ENCODE measurements at regions not wholly inside any gene's neighbourhood (a gene's known extent, or its start where the extent isn't known, plus 50 kb on each side); places are given as distances from the start of the nearest gene placed in this dataset.

DNA sequence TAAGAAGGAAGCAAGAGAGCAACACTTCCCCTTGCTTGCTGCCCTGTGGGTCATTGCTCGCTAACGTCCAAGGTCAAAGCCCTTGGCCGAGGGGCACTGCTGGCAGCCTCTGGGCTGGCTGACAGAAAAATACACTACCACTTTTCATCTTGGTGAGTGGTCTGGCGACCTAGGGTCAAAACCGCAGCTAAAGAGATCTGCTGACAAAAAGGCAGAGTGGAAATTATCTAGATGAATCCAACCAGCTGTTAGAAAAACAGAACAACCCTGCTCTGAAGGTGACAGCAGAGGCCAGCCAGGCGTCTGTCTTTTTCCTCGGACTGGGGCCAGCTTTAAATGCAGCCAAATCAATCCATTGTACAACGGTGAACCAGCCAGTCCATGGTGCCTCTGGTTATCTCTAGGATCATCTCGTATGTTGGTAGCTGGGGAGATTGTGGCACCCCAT is 92.6 kb downstream of the CD8B2 start:
- H2AFZ ChIP-seq (ENCODE audit: low read depth, low read length, severe bottlenecking), result no peak overlapping the region
- H3K4me3 ChIP-seq (ENCODE audit: insufficient read depth, low read length, poor library complexity, severe bottlenecking), result no peak overlapping the region
- no peaks in the 10 kb centered on the region for H3K27me3 ChIP-seq (ENCODE audit: low read length)
- no peak overlapping the region for H3K4me2 ChIP-seq (ENCODE audit: low read depth, low read length, poor library complexity, severe bottlenecking)
- H3K79me2 ChIP-seq (ENCODE audit: insufficient read depth, low read length), result no peaks in the 10 kb centered on the region
- H3K9ac ChIP-seq (ENCODE audit: low read length), result no peak overlapping the region
- TF ChIP-seq EZH2phosphoT487 (conservative IDR thresholded peaks at IDR 0.05; ENCODE audit: low read length), result no peak
- TF ChIP-seq, protein P1, sequence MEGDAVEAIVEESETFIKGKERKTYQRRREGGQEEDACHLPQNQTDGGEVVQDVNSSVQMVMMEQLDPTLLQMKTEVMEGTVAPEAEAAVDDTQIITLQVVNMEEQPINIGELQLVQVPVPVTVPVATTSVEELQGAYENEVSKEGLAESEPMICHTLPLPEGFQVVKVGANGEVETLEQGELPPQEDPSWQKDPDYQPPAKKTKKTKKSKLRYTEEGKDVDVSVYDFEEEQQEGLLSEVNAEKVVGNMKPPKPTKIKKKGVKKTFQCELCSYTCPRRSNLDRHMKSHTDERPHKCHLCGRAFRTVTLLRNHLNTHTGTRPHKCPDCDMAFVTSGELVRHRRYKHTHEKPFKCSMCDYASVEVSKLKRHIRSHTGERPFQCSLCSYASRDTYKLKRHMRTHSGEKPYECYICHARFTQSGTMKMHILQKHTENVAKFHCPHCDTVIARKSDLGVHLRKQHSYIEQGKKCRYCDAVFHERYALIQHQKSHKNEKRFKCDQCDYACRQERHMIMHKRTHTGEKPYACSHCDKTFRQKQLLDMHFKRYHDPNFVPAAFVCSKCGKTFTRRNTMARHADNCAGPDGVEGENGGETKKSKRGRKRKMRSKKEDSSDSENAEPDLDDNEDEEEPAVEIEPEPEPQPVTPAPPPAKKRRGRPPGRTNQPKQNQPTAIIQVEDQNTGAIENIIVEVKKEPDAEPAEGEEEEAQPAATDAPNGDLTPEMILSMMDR (IDR thresholded peaks at IDR 0.05; ENCODE audit: insufficient read depth, low read length, poor library complexity, severe bottlenecking), result no peak
- no peaks in the 10 kb centered on the region for H3K9me3 ChIP-seq (ENCODE audit: insufficient read depth, low read length)
- H3K36me3 ChIP-seq (ENCODE audit: low read length), result no peaks in the 10 kb centered on the region
- no peaks in the 10 kb centered on the region for H3K9me2 ChIP-seq (replicated peaks; ENCODE audit: insufficient read depth, low read length)
- H3F3A ChIP-seq (ENCODE audit: insufficient read depth), result no peaks in the 10 kb centered on the region
- no peak overlapping the region for H3K27ac ChIP-seq (ENCODE audit: low read depth, low read length)
- no peaks in the 10 kb centered on the region for H4K20me1 ChIP-seq (ENCODE audit: low read depth, low read length)

DNA sequence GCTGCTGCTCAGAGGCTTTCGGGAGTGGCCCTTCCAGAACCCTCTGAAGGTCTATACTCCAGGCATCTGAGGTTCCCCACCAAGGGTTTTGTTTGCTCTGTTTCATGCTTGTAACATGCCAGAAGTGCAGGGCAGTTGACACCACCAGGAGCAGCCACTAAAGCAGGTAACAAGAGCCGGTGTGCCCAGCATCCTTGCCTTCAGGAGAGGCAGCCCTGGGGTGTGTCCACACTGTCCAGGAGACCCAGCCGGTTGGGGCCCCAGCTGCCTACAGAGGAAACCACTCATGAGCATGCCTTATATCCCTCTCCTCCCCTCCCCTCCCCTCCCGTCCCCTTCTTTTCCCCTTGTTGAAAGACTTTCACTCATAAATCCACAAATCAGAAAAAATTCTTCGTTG is 93.1 kb downstream of the CD8B2 start:
- Histone ChIP-seq H3F3A (ENCODE audit: insufficient read depth) (no peaks in the 10 kb centered on the region), H4K20me1 (ENCODE audit: low read depth, low read length) (no peaks in the 10 kb centered on the region), H3K9me2 (replicated peaks; ENCODE audit: insufficient read depth, low read length) (no peaks in the 10 kb centered on the region), H3K9ac (ENCODE audit: low read length) (no peak overlapping the region), H3K9me3 (ENCODE audit: insufficient read depth, low read length) (no peaks in the 10 kb centered on the region), H2AFZ (ENCODE audit: low read depth, low read length, severe bottlenecking) (no peak overlapping the region), H3K36me3 (ENCODE audit: low read length) (no peaks in the 10 kb centered on the region), H3K4me3 (ENCODE audit: insufficient read depth, low read length, poor library complexity, severe bottlenecking) (no peak overlapping the region), H3K79me2 (ENCODE audit: insufficient read depth, low read length) (no peaks in the 10 kb centered on the region), H3K27ac (ENCODE audit: low read depth, low read length) (no peak overlapping the region), H3K4me2 (ENCODE audit: low read depth, low read length, poor library complexity, severe bottlenecking) (no peak overlapping the region), H3K27me3 (ENCODE audit: low read length) (no peaks in the 10 kb centered on the region)
- TF ChIP-seq EZH2phosphoT487 (conservative IDR thresholded peaks at IDR 0.05; ENCODE audit: low read length), result no peak
- TF ChIP-seq, protein P1 (IDR thresholded peaks at IDR 0.05; ENCODE audit: insufficient read depth, low read length, poor library complexity, severe bottlenecking), result no peak

DNA sequence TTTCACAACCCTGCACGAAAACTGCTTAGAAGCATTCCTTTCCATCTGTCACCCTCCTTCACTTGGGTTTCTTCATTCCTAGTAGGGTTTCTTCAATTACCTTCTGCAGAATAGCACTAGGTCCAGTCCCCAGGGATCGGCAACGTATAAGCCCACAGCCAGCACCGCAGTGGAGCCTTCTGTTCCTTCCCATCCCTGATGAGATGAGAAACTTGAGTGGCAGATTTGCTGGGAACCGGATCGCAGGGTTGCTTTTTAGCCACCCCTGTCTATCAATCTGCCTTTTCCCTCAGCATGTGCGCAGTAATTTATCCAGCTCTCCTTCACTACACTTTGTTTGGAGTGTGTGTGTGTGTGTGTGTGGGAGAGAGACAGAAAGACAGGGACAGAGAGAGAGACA is 94.2 kb downstream of the CD8B2 start:
- H3K4me2 ChIP-seq (ENCODE audit: low read depth, low read length, poor library complexity, severe bottlenecking), result no peak overlapping the region
- no peak overlapping the region for H3K9ac ChIP-seq (ENCODE audit: low read length)
- no peaks in the 10 kb centered on the region for H3K9me2 ChIP-seq (replicated peaks; ENCODE audit: insufficient read depth, low read length)
- TF ChIP-seq EZH2phosphoT487 (conservative IDR thresholded peaks at IDR 0.05; ENCODE audit: low read length), result no peak
- TF ChIP-seq, protein P1 (IDR thresholded peaks at IDR 0.05; ENCODE audit: insufficient read depth, low read length, poor library complexity, severe bottlenecking), result no peak
- H3K79me2 ChIP-seq (ENCODE audit: insufficient read depth, low read length), result no peaks in the 10 kb centered on the region
- H3K4me3 ChIP-seq (ENCODE audit: insufficient read depth, low read length, poor library complexity, severe bottlenecking), result no peak overlapping the region
- H3K27ac ChIP-seq (ENCODE audit: low read depth, low read length), result no peak overlapping the region
- H4K20me1 ChIP-seq (ENCODE audit: low read depth, low read length), result no peaks in the 10 kb centered on the region
- no peaks in the 10 kb centered on the region for H3K27me3 ChIP-seq (ENCODE audit: low read length)
- H3K36me3 ChIP-seq (ENCODE audit: low read length), result no peaks in the 10 kb centered on the region
- H2AFZ ChIP-seq (ENCODE audit: low read depth, low read length, severe bottlenecking), result no peak overlapping the region
- no peaks in the 10 kb centered on the region for H3F3A ChIP-seq (ENCODE audit: insufficient read depth)
- H3K9me3 ChIP-seq (ENCODE audit: insufficient read depth, low read length), result no peaks in the 10 kb centered on the region
